ENCODE measurements at regions not wholly inside any gene's neighbourhood (a gene's known extent, or its start where the extent isn't known, plus 50 kb on each side); places are given as distances from the start of the nearest gene placed in this dataset.

DNA sequence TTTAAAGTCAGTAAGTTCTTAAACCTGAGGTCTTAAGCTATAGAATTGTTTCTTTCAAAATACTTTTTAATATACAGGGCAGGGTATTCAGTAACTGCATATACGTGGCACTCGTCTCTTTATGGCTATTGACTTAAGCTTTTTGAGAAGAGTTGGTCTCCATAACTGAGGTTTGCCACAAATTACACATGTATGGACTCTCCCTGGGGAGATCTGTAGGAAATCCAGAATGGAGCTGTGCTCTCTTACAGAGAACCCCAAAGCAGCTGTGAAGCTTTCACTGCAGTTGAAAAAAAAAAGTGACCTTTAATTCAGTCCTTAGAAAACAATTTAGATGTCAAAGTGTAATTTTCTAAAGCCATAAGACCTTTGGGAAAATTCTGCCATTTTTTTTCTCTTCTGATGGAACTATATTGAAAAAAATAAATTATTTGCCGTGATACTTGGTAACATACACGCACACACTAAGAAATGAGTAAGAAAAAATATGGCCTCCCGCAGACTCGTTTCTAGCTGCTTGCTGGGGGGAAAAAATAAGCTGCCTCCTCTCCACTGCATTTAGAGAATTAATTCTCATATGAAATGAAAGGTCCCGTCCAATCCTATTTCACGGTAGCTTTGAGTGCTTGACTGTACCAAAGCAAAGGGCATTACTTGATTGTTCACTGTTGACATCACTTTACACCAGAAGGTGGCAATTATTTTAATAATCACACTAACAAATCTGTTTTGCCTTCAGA, 159.4 kb upstream of the TENM3 start:
- TF ChIP-seq POLR2A (IDR thresholded peaks at IDR 0.05), result no peak
- TF ChIP-seq, protein P1, sequence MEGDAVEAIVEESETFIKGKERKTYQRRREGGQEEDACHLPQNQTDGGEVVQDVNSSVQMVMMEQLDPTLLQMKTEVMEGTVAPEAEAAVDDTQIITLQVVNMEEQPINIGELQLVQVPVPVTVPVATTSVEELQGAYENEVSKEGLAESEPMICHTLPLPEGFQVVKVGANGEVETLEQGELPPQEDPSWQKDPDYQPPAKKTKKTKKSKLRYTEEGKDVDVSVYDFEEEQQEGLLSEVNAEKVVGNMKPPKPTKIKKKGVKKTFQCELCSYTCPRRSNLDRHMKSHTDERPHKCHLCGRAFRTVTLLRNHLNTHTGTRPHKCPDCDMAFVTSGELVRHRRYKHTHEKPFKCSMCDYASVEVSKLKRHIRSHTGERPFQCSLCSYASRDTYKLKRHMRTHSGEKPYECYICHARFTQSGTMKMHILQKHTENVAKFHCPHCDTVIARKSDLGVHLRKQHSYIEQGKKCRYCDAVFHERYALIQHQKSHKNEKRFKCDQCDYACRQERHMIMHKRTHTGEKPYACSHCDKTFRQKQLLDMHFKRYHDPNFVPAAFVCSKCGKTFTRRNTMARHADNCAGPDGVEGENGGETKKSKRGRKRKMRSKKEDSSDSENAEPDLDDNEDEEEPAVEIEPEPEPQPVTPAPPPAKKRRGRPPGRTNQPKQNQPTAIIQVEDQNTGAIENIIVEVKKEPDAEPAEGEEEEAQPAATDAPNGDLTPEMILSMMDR (IDR thresholded peaks at IDR 0.05), result no peak
